Astrocyte (in vitro differentiated cells and primary cell): ENCODE measurements at regions not wholly inside any gene's neighbourhood (a gene's known extent, or its start where the extent isn't known, plus 50 kb on each side); places are given as distances from the start of the nearest gene placed in this dataset.

Experiments
- DNase-seq: peaks from one replicate; pipeline ENCODE4 v3.0.0-alpha.2; 2010; ENCODE audit warnings: low read depth
- FAIRE-seq: peaks from 2 replicates; lab custom pipeline; 2011; peaks lifted over from hg19 to GRCh38; lab: Jason Lieb, UNC
- H2AFZ ChIP-seq: 2 replicates; pipeline ENCODE4 v1.6.0; 2012; ENCODE audit warnings: low read depth, low read length, inconsistent platforms
- H3K27ac ChIP-seq: 2 replicates; pipeline ENCODE4 v1.5.1; 2011; ENCODE audit warnings: low read depth, low read length, inconsistent platforms
- H3K27me3 ChIP-seq: 2 replicates; pipeline ENCODE4 v1.6.0; 2011; ENCODE audit warnings: low read length, inconsistent platforms; ENCODE audit not compliant: insufficient read depth
- H3K36me3 ChIP-seq: 2 replicates; pipeline ENCODE4 v1.5.1; 2011; ENCODE audit warnings: low read length, inconsistent platforms; ENCODE audit not compliant: insufficient read depth
- H3K4me1 ChIP-seq: 2 replicates; pipeline ENCODE4 v1.5.1; 2011; ENCODE audit warnings: low read length, inconsistent platforms; ENCODE audit not compliant: insufficient read depth
- H3K4me2 ChIP-seq: 2 replicates; pipeline ENCODE4 v1.6.0; 2012; ENCODE audit warnings: low read length, inconsistent platforms
- H3K4me3 ChIP-seq: 2 replicates; pipeline ENCODE4 v1.5.1; 2011; ENCODE audit warnings: low read depth, mild to moderate bottlenecking, low read length, inconsistent platforms; ENCODE audit not compliant: insufficient read depth
- H3K79me2 ChIP-seq: 2 replicates; pipeline ENCODE4 v1.6.0; 2012; ENCODE audit warnings: mild to moderate bottlenecking, low read length, inconsistent platforms; ENCODE audit not compliant: insufficient read depth
- H3K9ac ChIP-seq: 2 replicates; pipeline ENCODE4 v1.6.0; 2012; ENCODE audit warnings: mild to moderate bottlenecking, low read length, inconsistent platforms
- H3K9me3 ChIP-seq: 2 replicates; pipeline ENCODE4 v1.5.1; 2012; ENCODE audit warnings: low read depth, mild to moderate bottlenecking, low read length, inconsistent platforms; ENCODE audit not compliant: insufficient read depth
- H4K20me1 ChIP-seq: 2 replicates; pipeline ENCODE4 v1.6.0; 2012; ENCODE audit warnings: low read length, inconsistent platforms; ENCODE audit not compliant: insufficient read depth
- H3K27ac Mint-ChIP-seq: one replicate; pipeline ENCODE4 v1.8.0; 2021; ENCODE audit warnings: mild to moderate bottlenecking, mixed read lengths; ENCODE audit not compliant: unreplicated experiment
- H3K27me3 Mint-ChIP-seq: one replicate; pipeline ENCODE4 v1.8.0; 2021; ENCODE audit warnings: low read depth, mixed read lengths; ENCODE audit not compliant: unreplicated experiment
- H3K36me3 Mint-ChIP-seq: one replicate; pipeline ENCODE4 v1.8.0; 2021; ENCODE audit warnings: low read depth, mixed read lengths; ENCODE audit not compliant: unreplicated experiment
- H3K4me1 Mint-ChIP-seq: one replicate; pipeline ENCODE4 v1.8.0; 2021; ENCODE audit warnings: low read depth, mixed read lengths; ENCODE audit not compliant: unreplicated experiment
- H3K4me3 Mint-ChIP-seq: one replicate; pipeline ENCODE4 v1.8.0; 2021; ENCODE audit warnings: mild to moderate bottlenecking, moderate library complexity, mixed read lengths; ENCODE audit not compliant: unreplicated experiment
- H3K9me3 Mint-ChIP-seq: one replicate; pipeline ENCODE4 v1.8.0; 2021; ENCODE audit warnings: mild to moderate bottlenecking, mixed read lengths; ENCODE audit not compliant: unreplicated experiment
- EZH2 ChIP-seq: IDR thresholded peaks from 2 replicates; pipeline ENCODE4 v1.6.1; 2012; ENCODE audit warnings: mild to moderate bottlenecking, low read length, inconsistent platforms; ENCODE audit not compliant: insufficient read depth
- TF ChIP-seq, protein P1 (sequence below): IDR thresholded peaks from 2 replicates; pipeline ENCODE4 v1.5.1; 2011; ENCODE audit warnings: low read depth, mild to moderate bottlenecking, inconsistent platforms, low read length, moderate library complexity; ENCODE audit not compliant: insufficient read depth

DNA sequence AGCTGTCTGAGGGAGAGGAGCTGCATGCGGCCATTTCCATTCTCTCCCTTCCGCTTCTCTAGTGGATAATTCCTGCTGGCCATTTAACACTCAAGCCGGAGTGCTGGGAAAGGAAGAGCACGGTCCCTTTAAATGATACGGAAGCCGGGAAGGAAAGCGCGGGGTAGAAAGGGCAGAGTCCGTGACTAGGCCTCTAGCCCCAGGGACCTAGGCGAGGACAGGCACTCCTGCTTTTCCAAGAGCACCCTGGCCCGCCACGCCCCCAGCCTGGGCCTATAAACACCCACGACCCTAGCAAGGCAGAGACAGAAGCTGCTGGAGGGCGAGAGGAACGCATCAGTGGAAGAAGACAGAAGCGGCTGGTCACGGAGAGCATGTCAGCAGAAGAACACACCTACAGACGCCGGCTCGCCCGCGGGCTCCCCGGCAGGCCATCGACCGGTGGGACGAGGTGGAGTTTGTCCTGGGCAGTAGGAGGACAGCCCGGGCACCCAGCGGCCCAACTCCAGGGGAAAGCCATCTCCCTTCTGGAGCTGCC is 1206.6 kb upstream of the TMEM132C start:
- TF ChIP-seq EZH2 = no peak
- TF ChIP-seq, protein P1, sequence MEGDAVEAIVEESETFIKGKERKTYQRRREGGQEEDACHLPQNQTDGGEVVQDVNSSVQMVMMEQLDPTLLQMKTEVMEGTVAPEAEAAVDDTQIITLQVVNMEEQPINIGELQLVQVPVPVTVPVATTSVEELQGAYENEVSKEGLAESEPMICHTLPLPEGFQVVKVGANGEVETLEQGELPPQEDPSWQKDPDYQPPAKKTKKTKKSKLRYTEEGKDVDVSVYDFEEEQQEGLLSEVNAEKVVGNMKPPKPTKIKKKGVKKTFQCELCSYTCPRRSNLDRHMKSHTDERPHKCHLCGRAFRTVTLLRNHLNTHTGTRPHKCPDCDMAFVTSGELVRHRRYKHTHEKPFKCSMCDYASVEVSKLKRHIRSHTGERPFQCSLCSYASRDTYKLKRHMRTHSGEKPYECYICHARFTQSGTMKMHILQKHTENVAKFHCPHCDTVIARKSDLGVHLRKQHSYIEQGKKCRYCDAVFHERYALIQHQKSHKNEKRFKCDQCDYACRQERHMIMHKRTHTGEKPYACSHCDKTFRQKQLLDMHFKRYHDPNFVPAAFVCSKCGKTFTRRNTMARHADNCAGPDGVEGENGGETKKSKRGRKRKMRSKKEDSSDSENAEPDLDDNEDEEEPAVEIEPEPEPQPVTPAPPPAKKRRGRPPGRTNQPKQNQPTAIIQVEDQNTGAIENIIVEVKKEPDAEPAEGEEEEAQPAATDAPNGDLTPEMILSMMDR = no peak
- Mint-ChIP-seq H3K4me1 (no peaks in the 10 kb centered on the region), H3K36me3 (no peaks in the 10 kb centered on the region), H3K27ac (no peak overlapping the region), H3K9me3 (peaks cover 17% of the 10 kb centered on the region), H3K27me3 (no peaks in the 10 kb centered on the region), H3K4me3 (no peak overlapping the region)
- Histone ChIP-seq H3K9ac (no peak overlapping the region), H2AFZ (no peak overlapping the region), H3K4me1 (no peaks in the 10 kb centered on the region), H3K4me2 (no peak overlapping the region), H3K27ac (no peak overlapping the region), H3K9me3 (no peaks in the 10 kb centered on the region), H3K79me2 (no peaks in the 10 kb centered on the region), H3K36me3 (no peaks in the 10 kb centered on the region), H3K4me3 (no peak overlapping the region), H4K20me1 (no peaks in the 10 kb centered on the region), H3K27me3 (no peaks in the 10 kb centered on the region)
- DNase-seq (no peak), FAIRE-seq (no peak)

DNA sequence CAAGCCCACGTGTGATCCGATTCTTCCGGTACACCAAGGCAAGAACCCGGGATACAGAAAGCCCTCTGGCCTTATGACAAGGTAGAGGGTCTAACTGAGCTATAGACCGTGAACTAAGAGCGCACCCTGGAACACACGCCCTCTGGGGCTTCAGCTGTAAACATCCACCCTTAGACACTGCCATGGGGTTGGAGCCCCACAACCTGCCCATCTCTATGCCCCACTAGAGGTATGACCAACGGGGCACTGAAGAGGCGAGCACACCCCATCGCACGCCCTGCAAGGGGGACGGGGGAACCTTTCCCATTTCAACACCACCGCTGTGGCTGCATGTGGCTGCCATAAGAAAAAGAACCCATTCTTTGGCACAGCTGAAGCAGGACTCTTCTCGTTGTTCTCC is 1206.0 kb upstream of the TMEM132C start:
- H3K4me3 ChIP-seq = no peak overlapping the region
- no peak overlapping the region for H3K27ac Mint-ChIP-seq
- H3K27me3 ChIP-seq = no peaks in the 10 kb centered on the region
- no peak overlapping the region for H3K4me2 ChIP-seq
- H4K20me1 ChIP-seq = no peaks in the 10 kb centered on the region
- no peaks in the 10 kb centered on the region for H3K36me3 ChIP-seq
- no peak overlapping the region for H3K27ac ChIP-seq
- H3K9me3 ChIP-seq = no peaks in the 10 kb centered on the region
- no peaks in the 10 kb centered on the region for H3K79me2 ChIP-seq
- H3K4me3 Mint-ChIP-seq = no peak overlapping the region
- no peak overlapping the region for H3K9ac ChIP-seq
- no peaks in the 10 kb centered on the region for H3K4me1 Mint-ChIP-seq
- FAIRE-seq (no peak), DNase-seq (no peak)
- TF ChIP-seq EZH2 = no peak
- TF ChIP-seq, protein P1 = no peak
- no peak overlapping the region for H2AFZ ChIP-seq
- H3K9me3 Mint-ChIP-seq = peaks cover 17% of the 10 kb centered on the region
- no peaks in the 10 kb centered on the region for H3K4me1 ChIP-seq
- H3K27me3 Mint-ChIP-seq = no peaks in the 10 kb centered on the region
- no peaks in the 10 kb centered on the region for H3K36me3 Mint-ChIP-seq

DNA sequence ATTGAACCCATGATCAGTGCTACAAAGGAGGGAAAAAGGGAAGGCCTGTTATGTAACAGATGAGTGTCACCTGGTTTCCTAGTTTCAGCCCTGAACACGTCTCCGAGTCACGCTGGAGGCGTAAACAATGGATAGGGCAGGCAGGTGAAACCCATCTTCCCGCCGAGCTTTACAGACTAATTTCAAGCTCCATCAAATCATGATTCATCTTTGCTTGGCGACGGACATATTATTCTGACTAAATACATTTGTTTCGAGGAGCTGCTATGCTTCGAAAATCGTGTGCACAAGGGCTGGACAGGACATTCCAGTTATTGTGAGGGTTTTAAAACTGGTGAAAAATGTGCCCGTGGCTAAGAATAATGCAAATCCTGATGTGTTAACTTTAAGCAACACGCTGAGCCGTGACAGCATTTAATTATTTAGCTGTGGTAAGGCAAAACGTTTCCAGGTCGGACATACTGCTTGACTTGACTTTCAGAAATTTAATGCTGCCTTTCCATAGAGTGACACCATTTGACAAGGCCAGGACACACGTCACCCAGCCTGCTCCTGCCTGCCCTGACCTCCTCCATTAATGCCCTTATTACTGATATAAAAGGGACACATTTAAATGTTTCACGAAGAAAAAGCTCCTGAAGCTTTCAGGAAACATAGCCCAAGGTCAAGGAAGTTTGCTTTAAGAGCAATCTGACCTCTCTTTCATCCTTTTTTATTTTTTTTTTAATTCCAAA is 1203.5 kb upstream of the TMEM132C start:
- Mint-ChIP-seq H3K27me3 (no peaks in the 10 kb centered on the region), H3K36me3 (no peaks in the 10 kb centered on the region), H3K4me1 (no peaks in the 10 kb centered on the region), H3K27ac (no peak overlapping the region), H3K9me3 (peaks cover 14% of the 10 kb centered on the region), H3K4me3 (no peak overlapping the region)
- H3K79me2 ChIP-seq = no peaks in the 10 kb centered on the region
- no peak overlapping the region for H3K4me2 ChIP-seq
- no peak overlapping the region for H3K4me3 ChIP-seq
- H4K20me1 ChIP-seq = no peaks in the 10 kb centered on the region
- DNase-seq (peak; percentile 10), FAIRE-seq (no peak)
- no peak overlapping the region for H2AFZ ChIP-seq
- TF ChIP-seq, protein P1 = no peak
- no peak for TF ChIP-seq EZH2
- H3K4me1 ChIP-seq = no peaks in the 10 kb centered on the region
- no peaks in the 10 kb centered on the region for H3K27me3 ChIP-seq
- H3K27ac ChIP-seq = no peak overlapping the region
- H3K36me3 ChIP-seq = no peaks in the 10 kb centered on the region
- no peak overlapping the region for H3K9ac ChIP-seq
- no peaks in the 10 kb centered on the region for H3K9me3 ChIP-seq
